HepG2 (cell line): ENCODE measurements at regions not wholly inside any gene's neighbourhood (a gene's known extent, or its start where the extent isn't known, plus 50 kb on each side); places are given as distances from the start of the nearest gene placed in this dataset.
A peak's percentile ranks its signal among the peaks of the same experiment; 100 is the strongest.

Source experiments
- ATAC-seq: fragments of 200-7000 bp; cut with Tn5 transposase; 3 replicates; pipeline ENCODE4 v1.9.1; 2020; ENCODE audit warnings: mild to moderate bottlenecking, moderate library complexity
- BruUV-seq: library from RNA; stranded (reverse); fragments of 400-500 nt; replicated peaks from 2 replicates; lab custom pipeline; 2021; lab: Mats Ljungman, UMichigan
- CTCF ChIA-PET: fragments of 300-600 bp; formaldehyde crosslinking; extraction: SDS; loops from one replicate; lab custom pipeline; 2021; ENCODE audit warnings: low total read pairs, inconsistent platforms, low intra/inter-chr PET ratio; lab: Yijun Ruan, JAX
- POLR2A ChIA-PET: fragments of 350-600 bp; sonication (Branson Sonifier 250); formaldehyde crosslinking; loops from one replicate; lab custom pipeline; 2020; ENCODE audit warnings: antibody characterized with exemption, inconsistent platforms; lab: Yijun Ruan, JAX
- DNase-seq: peaks from one replicate; pipeline ENCODE4 v3.0.0-alpha.2; 2015; ENCODE audit warnings: low spot score
- FAIRE-seq: peaks from 3 replicates; lab custom pipeline; 2011; peaks lifted over from hg19 to GRCh38; lab: Jason Lieb, UNC
- H2AFZ ChIP-seq: one replicate; pipeline ENCODE4 v1.6.1; 2011; ENCODE audit warnings: low read length, inconsistent platforms
- H3K27ac ChIP-seq: fragments of 300-600 bp; 3 replicates; pipeline ENCODE4 v1.8.0; 2011; ENCODE audit warnings: mixed run types, mild to moderate bottlenecking, mixed read lengths, low read length, inconsistent platforms; ENCODE audit not compliant: insufficient read depth; ENCODE audit errors: extremely low read length
- H3K27me3 ChIP-seq, 2 experiments: fragments of 200-600 bp in 1 of 2; 2 replicates in 1 of 2; 3 replicates in 1 of 2; pipeline versions ENCODE4 v1.6.0 to v1.8.0; 2011; ENCODE audit warnings: low read length in 2 of 2, mild to moderate bottlenecking in 2 of 2, moderate library complexity in 2 of 2, inconsistent platforms in 1 of 2; ENCODE audit not compliant: insufficient read depth in 2 of 2, control insufficient read depth in 1 of 2
- H3K36me3 ChIP-seq, 2 experiments: fragments of 200-600 bp in 1 of 2; replicated peaks in 1 of 2; 2 replicates in 1 of 2; 3 replicates in 1 of 2; pipeline versions ENCODE4 v1.5.1 to v1.8.0; 2011; ENCODE audit warnings: low read length in 2 of 2, inconsistent platforms in 1 of 2; ENCODE audit not compliant: insufficient read depth in 2 of 2, control insufficient read depth in 1 of 2
- H3K4me1 ChIP-seq: 2 replicates; pipeline ENCODE4 v1.5.1; 2012; ENCODE audit warnings: low read length, inconsistent platforms; ENCODE audit not compliant: insufficient read depth
- H3K4me2 ChIP-seq: 2 replicates; pipeline ENCODE4 v1.6.0; 2011; ENCODE audit warnings: low read depth, low read length, inconsistent platforms
- H3K4me3 ChIP-seq, 3 experiments: fragments of 200-600 bp in 1 of 3; sonication (generic), shearing (Covaris generic) in 1 of 3; replicated peaks in 1 of 3; 2 replicates each; pipeline ENCODE4 v1.5.1; 2011 to 2016; ENCODE audit warnings: low read length in 3 of 3, inconsistent platforms in 2 of 3, low read depth in 2 of 3, mild to moderate bottlenecking in 2 of 3, control low read depth in 1 of 3, mixed read lengths in 1 of 3; ENCODE audit not compliant: insufficient read depth in 1 of 3
- H3K79me2 ChIP-seq: one replicate; pipeline ENCODE4 v1.6.1; 2011; ENCODE audit warnings: low read length, inconsistent platforms; ENCODE audit not compliant: insufficient read depth
- H3K9ac ChIP-seq: 2 replicates; pipeline ENCODE4 v1.6.0; 2011; ENCODE audit warnings: mild to moderate bottlenecking, low read depth, low read length, inconsistent platforms; ENCODE audit not compliant: insufficient read depth
- H3K9me3 ChIP-seq: 2 replicates; pipeline ENCODE4 v1.5.1; 2012; ENCODE audit warnings: mild to moderate bottlenecking, low read length
- H4K20me1 ChIP-seq: 2 replicates; pipeline ENCODE4 v1.6.0; 2011; ENCODE audit warnings: inconsistent platforms, mild to moderate bottlenecking, low read length, moderate library complexity; ENCODE audit not compliant: insufficient read depth
- FOSL2 ChIP-seq: sonication (generic); formaldehyde crosslinking; IDR thresholded peaks from 2 replicates; pipeline ENCODE4 v1.4.0; 2020; ENCODE audit warnings: missing genetic modification reagents
- MBD4 ChIP-seq: IDR thresholded peaks from 2 replicates; pipeline ENCODE4 v1.6.1; 2012; ENCODE audit warnings: low read length, inconsistent platforms, borderline replicate concordance
- RARA ChIP-seq: IDR thresholded peaks from 2 replicates; pipeline ENCODE4 v1.6.1; 2016; ENCODE audit warnings: missing genetic modification reagents, missing compliant biosample characterization
- SMC3 ChIP-seq: IDR thresholded peaks from 2 replicates; pipeline ENCODE4 v1.6.1; 2011; ENCODE audit warnings: low read length, improper control_type of control experiment
- STAG1 ChIP-seq: sonication (generic); formaldehyde crosslinking; IDR thresholded peaks from 2 replicates; pipeline ENCODE4 v1.4.0; 2020; ENCODE audit warnings: missing genetic modification reagents
- TCF7 ChIP-seq: sonication (generic); IDR thresholded peaks from 2 replicates; pipeline ENCODE4 v1.6.1; 2016; ENCODE audit warnings: antibody characterized with exemption, low read depth
- ZBTB1 ChIP-seq: sonication (generic); formaldehyde crosslinking; IDR thresholded peaks from 2 replicates; pipeline ENCODE4 v1.4.0; 2020; ENCODE audit warnings: missing genetic modification reagents, borderline replicate concordance
- ZNF562 ChIP-seq: sonication (generic); formaldehyde crosslinking; IDR thresholded peaks from 2 replicates; pipeline ENCODE4 v1.8.0; 2022; ENCODE audit warnings: missing genetic modification reagents, borderline replicate concordance
- WGBS: methylation state at CpG from one replicate; pipeline ENCODE4 v1.1.6; 2017; ENCODE audit warnings: low lambda C conversion rate; 5-methylcytosine and 5-hydroxymethylcytosine counted together
- in situ Hi-C: cut with HindIII; loops from 2 replicates; pipeline ENCODE4 v1.10.0; 2017; ENCODE audit warnings: low pct_unique_long_range_greater_than_20kb; ENCODE audit not compliant: extremely low pct_ligation_motif_present
- intact Hi-C: fragments of 100-400 bp; cut with micrococcal nuclease; formaldehyde crosslinking; loops from one replicate; pipeline ENCODE4 v1.10.0; 2022; ENCODE audit not compliant: unreplicated experiment
- TF ChIP-seq, protein P1 (sequence below): IDR thresholded peaks from 2 replicates; pipeline ENCODE4 v1.6.1; 2016; ENCODE audit warnings: control low read depth
- TF ChIP-seq, protein P2 (sequence below): sonication (generic); formaldehyde crosslinking; IDR thresholded peaks from 2 replicates; pipeline ENCODE4 v1.5.0; 2020; ENCODE audit warnings: mild to moderate bottlenecking, missing genetic modification reagents, moderate library complexity

GRCh38 chr9:22237497-22238363 lies 208.9 kb upstream of the DMRTA1 start:
- no peak overlapping the region for H3K4me3 ChIP-seq

GRCh38 chr9:22238809-22239684 lies 207.6 kb upstream of the DMRTA1 start:
- POLR2A ChIA-PET: interaction anchor here (1.3 to 2.3 kb wide), 3 partner anchors 27 to 91 kb away, joined by 5 to 7 read pairs (median 5); no protein-coding TSS in a partner anchor
- Histone ChIP-seq H3K27ac (no peak overlapping the region), H3K79me2 (no peaks in the 10 kb centered on the region), H3K9me3 (no peaks in the 10 kb centered on the region), H3K9ac (no peak overlapping the region), H4K20me1 (no peaks in the 10 kb centered on the region; the same call in 1 of the 2 replicates), H3K4me1 (0 out of 2 replicates have a peak, but pooled peaks cover 8% of the 10 kb centered on the region), H2AFZ (no peak overlapping the region), H3K36me3 (no peaks in the 10 kb centered on the region), H3K4me2 (peak overlapping the region; percentile 24; the same call in 1 of the 2 replicates), H3K27me3 (no peaks in the 10 kb centered on the region), H3K4me3 (no peak overlapping the region)
- FAIRE-seq (no peak), DNase-seq (peak; percentile 40), ATAC-seq (peak; percentile 69)
- 3% methylated on average over 9 of the region's 9 CpGs for WGBS
- peak; percentile 15; the same call in 1 of the 2 replicates for TF ChIP-seq SMC3
- TF ChIP-seq, protein P1, sequence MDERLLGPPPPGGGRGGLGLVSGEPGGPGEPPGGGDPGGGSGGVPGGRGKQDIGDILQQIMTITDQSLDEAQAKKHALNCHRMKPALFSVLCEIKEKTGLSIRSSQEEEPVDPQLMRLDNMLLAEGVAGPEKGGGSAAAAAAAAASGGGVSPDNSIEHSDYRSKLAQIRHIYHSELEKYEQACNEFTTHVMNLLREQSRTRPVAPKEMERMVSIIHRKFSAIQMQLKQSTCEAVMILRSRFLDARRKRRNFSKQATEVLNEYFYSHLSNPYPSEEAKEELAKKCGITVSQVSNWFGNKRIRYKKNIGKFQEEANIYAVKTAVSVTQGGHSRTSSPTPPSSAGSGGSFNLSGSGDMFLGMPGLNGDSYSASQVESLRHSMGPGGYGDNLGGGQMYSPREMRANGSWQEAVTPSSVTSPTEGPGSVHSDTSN (CRISPR knock-in tag): no peak
- TF ChIP-seq STAG1 (CRISPR knock-in tag): peak; percentile 30; the same call in 1 of the 2 replicates
- TF ChIP-seq, protein P2, sequence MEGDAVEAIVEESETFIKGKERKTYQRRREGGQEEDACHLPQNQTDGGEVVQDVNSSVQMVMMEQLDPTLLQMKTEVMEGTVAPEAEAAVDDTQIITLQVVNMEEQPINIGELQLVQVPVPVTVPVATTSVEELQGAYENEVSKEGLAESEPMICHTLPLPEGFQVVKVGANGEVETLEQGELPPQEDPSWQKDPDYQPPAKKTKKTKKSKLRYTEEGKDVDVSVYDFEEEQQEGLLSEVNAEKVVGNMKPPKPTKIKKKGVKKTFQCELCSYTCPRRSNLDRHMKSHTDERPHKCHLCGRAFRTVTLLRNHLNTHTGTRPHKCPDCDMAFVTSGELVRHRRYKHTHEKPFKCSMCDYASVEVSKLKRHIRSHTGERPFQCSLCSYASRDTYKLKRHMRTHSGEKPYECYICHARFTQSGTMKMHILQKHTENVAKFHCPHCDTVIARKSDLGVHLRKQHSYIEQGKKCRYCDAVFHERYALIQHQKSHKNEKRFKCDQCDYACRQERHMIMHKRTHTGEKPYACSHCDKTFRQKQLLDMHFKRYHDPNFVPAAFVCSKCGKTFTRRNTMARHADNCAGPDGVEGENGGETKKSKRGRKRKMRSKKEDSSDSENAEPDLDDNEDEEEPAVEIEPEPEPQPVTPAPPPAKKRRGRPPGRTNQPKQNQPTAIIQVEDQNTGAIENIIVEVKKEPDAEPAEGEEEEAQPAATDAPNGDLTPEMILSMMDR (CRISPR knock-in tag): peak; percentile 32; the same call in 1 of the 2 replicates
- TF ChIP-seq ZNF562: no peak
- TF ChIP-seq ZBTB1 (CRISPR knock-in tag): no peak
- in situ Hi-C loops: loop anchor here (5.0 to 10.0 kb wide), 3 partner anchors 194 to 427 kb away; partner anchors contain the start of genes CDKN2A and CDKN2B-AS1
- intact Hi-C loops: loop anchor here (1.0 kb wide), 1 partner anchor 426 kb away; no protein-coding TSS in a partner anchor
- BruUV-seq: no TSS peak
- CTCF ChIA-PET: interaction anchor here (2.8 kb wide), 1 partner anchor 425 kb away, joined by 23 read pairs; no protein-coding TSS in a partner anchor

More at GRCh38 chr9:22237497-22238363, 208.9 kb upstream of the DMRTA1 start:
- H2AFZ ChIP-seq: no peak overlapping the region
- no peak overlapping the region for H3K9ac ChIP-seq
- no peaks in the 10 kb centered on the region for H3K27me3 ChIP-seq
- H4K20me1 ChIP-seq: no peaks in the 10 kb centered on the region; the same call in 1 of the 2 replicates
- H3K9me3 ChIP-seq: no peaks in the 10 kb centered on the region
- 3% methylated on average over 3 of the region's 3 CpGs for WGBS
- POLR2A ChIA-PET: interaction anchor here (1.0 to 2.3 kb wide), 4 partner anchors 26 to 228 kb away, joined by 3 to 7 read pairs (median 5); no protein-coding TSS in a partner anchor
- CTCF ChIA-PET: interaction anchor here (2.8 kb wide), 1 partner anchor 424 kb away, joined by 23 read pairs; no protein-coding TSS in a partner anchor
- no peaks in the 10 kb centered on the region for H3K79me2 ChIP-seq
- H3K4me1 ChIP-seq: 0 out of 2 replicates have a peak, but pooled peaks cover 8% of the 10 kb centered on the region
- no peak for FAIRE-seq
- no TSS peak for BruUV-seq
- H3K4me2 ChIP-seq: no peak overlapping the region
- ATAC-seq: no peak; the same call in 2 of the 3 replicates
- H3K36me3 ChIP-seq: no peaks in the 10 kb centered on the region
- intact Hi-C loops (no loop called here), in situ Hi-C loops (loop anchor here (5.0 to 10.0 kb wide), 3 partner anchors 193 to 425 kb away; partner anchors contain the start of genes CDKN2A and CDKN2B-AS1)
- DNase-seq: peak; percentile 24
- no peak overlapping the region for H3K27ac ChIP-seq
- TF ChIP-seq MBD4 (no peak), RARA (0 out of 2 replicates have a peak, but pooled peaks have one; percentile 20), TCF7 (peak; percentile 52; the same call in 1 of the 2 replicates), FOSL2 (CRISPR knock-in tag) (peak; percentile 50; the same call in 1 of the 2 replicates)
